HG02571 (cell line): ENCODE measurements at regions not wholly inside any gene's neighbourhood (a gene's known extent, or its start where the extent isn't known, plus 50 kb on each side); places are given as distances from the start of the nearest gene placed in this dataset.
"Not testable (repeated sequence)": the region's sequence is repeated elsewhere in the genome, so short reads cannot be mapped to it uniquely, and the experiment has no call there.

Experiments used
- ATAC-seq: cut with Tn5 transposase; IDR thresholded peaks from one replicate; pipeline ENCODE4 v1.9.1; 2021; ENCODE audit warnings: mild to moderate bottlenecking, moderate library complexity; ENCODE audit not compliant: unreplicated experiment

- ATAC-seq: no peak
These were observed 108.9 kb upstream of the BARHL2 start for GRCh38 chr1:90826024-90826423.

GRCh38 chr1:90824551-90824950 lies 107.4 kb upstream of the BARHL2 start:
- ATAC-seq: no peak

- ATAC-seq: no peak
These were observed 106.6 kb upstream of the BARHL2 start for GRCh38 chr1:90823686-90824085.

DNA sequence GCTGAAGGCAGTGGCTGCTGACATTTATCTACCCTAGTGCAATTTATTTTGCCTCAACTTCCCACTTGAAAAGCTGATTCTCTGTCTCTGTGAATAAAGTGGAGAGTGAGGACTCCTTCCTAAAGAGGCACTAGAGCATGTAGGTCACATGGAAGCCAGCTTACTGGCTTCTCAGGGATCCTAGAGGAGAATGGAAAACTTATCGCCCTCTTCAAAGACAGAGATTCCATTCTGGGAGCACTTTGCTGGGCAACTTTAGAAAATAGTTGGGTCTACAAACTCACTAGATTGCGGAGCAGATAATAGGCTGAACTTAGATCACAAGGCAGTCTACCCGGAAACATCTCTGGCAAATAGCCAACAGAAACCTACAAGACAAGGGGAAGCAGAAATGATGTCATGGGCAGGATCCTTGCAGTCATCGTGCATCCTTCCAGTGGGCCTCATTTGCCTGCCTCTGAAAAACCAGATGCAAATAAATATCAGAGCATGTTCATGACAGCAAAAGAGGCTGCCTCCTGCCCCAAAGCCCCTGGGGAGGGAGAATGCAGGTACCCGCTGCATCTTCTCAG lies 104.8 kb upstream of the BARHL2 start:
- no peak for ATAC-seq

- ATAC-seq: no peak
These were observed 104.2 kb upstream of the BARHL2 start for GRCh38 chr1:90821152-90821787.

DNA sequence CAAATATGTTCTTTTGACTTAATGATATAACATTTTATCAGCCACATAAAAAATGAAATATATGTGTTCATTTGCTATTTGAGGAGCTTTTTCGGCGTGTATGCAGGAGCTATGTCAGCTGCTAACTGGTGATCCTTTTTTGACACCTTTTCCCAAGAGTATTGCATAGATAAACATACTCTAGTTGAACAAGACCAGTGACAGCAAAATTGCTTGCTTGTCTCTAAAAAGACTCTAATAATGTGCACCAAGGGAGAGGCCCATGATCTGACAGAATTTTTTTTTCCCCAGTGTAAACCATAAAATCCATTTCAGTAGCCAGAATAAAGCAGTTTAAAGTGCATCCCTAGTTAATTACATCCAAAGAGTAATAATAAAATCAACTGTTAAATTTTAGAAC lies 103.6 kb upstream of the BARHL2 start:
- ATAC-seq: no peak

DNA sequence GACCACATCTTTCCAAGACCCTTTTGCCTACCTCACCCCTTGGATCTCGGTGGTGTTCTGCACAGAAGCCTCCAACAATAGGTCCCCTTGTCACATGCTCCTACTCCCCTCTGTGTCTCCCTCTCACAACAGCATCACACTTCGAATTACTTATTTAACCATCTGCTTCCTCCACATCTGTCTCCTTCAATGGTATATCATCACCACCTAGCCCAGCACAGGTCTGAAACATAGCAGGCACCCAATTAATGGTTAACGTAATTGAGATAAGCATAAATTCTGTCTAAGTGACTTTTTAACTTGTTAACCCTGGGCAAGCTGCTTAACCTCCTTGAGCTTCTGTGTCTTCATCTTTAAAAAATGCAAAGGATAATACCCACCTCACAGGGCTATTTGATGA lies 100.3 kb upstream of the BARHL2 start:
- no peak for ATAC-seq

DNA sequence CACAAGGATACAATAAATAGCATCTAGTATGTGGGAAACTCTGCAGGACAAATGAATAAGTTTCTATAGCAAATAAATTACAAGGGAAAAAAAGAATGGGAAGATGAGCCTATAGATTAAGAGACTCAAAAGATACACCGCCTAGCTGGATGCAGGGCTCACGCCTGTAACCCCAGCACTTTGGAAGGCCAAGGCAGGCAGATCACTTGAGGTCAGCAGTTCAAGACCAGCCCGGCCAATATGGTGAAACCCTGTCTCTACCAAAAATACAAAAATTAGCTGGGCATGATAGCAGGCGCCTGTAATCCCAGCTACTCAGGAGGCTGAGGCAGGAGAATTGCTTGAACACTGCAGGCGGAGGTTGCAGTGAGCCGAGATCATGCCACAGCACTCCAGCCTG lies 95.1 kb upstream of the BARHL2 start:
- not testable (repeated sequence) for ATAC-seq

- not testable (repeated sequence) for ATAC-seq
These were observed 94.4 kb upstream of the BARHL2 start for GRCh38 chr1:90811444-90811950.

DNA sequence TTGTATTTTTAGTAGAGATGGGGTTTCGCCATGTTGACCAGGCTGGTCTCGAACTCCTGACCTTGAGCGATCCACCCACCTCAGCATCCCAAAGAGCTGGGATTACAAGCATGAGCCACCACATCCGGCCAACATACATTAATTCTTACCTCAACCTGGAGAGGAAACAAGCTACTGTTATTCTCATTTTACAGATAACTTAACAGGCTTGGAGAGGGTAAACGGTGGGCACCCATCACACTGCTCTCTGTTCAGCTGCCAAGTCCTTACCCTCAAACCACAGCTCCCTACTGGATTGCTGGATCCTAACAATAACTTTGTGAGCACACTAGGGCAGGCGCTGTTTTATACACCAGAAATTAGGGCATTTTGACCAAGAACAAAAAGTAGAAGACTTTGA lies 93.6 kb upstream of the BARHL2 start:
- no peak for ATAC-seq

DNA sequence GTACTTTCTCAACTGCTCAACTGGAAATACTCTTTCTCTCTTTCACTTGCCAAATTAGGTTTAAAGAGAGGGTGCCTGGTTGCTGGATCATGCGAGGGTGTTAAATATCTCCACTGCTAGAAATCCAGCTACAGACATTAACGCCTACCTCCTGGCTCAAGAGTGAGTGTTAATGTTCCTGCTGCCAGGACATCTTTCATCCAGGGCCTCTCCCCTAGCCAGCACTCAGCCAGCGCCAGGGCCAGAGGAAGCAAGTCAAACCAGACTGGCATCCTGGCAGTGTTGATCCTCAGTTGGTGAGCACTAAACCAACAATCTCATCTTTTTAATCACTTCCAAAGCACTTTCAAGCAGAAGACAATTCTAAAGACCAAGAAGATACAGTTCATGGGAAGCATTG lies 92.9 kb upstream of the BARHL2 start:
- no peak for ATAC-seq

- ATAC-seq: no peak
These were observed 92.0 kb upstream of the BARHL2 start for GRCh38 chr1:90809093-90809492.

DNA sequence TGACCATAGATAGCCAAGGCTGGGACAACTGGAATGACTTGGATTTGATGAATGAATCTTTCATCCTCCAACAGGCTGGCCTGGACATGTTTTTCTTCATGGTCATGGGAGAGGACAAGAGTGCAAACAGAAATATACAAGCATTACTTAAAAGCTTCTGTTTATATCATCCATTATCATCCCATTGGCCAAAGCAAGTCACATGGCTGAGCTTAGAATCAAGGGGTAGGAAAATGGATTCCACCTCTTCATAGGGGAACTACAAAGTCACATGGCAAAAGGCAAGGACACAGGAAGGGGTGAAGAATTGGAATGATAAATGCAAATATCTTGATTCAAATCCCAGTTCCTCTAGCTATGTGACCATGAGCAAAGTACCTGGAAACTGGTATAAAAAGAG lies 90.2 kb upstream of the BARHL2 start:
- ATAC-seq: no peak

DNA sequence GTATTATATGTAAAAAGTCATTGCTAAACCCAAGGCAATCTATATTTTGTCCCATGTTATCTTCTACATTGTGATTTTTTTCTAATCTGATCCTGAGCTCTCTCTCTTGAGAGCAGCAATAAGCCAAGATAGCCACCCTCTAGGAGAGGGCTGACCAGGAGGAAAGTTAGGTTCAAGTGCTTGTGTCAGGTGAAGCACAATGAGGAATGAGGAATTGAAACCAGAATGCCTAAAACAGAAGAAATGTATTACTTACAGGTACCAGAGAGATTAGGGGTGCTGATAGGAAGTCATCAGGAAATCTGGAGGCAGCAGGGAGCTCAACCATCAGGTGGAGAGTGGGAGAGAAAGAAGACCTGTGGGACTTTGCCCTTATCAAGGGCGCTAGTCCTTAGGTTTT lies 85.5 kb upstream of the BARHL2 start:
- no peak for ATAC-seq

DNA sequence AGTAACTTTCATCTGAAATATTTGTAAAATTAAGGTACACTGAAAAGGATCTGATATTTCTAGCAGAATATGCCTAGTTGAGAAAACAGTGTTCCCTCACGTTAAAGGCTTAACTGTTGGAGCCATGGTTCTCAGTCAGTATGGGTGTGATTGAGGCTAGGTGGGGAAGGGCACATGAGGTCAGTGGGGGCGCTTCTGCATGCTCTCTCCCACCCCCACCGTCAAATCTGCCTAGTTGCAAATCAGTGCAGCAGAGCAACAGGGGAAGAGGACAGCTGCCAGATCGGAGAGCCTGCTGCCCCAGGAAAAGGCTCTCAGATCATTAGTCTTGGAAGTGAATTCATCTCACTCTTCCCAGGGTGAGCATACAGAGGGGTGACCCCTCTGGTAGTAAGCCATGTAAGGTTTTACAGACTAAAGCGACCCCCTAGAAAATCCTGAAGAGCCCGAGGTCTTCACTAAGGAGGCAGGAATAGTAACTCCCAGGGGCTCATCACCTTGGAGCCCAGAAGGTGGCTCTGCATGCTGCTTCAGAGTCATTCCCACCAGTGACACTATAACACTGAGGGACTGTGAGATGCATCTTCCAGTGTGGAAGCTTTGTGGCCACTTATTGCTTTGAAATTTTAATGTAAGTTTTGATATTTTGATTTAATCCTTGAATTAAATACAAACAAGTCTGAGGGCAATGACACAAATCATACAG lies 83.1 kb upstream of the BARHL2 start:
- no peak for ATAC-seq

DNA sequence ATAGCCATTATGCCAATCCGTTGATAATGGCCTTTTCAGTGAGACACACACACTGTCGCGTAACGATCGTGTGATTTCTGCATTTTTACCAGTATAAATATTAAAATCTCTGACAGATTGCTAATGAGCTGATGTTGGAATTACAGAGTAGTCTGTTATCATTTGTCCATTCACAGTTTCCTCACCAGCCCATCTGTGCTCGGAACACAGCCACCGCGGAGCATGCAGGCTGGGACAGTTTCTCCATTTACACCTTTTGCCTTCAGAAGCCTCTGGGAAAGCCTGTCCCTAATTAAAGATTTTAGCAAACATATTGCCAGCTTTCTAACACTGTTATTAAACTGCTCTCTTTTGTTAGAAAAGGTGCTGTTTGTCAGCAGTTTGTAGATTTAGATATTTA lies 82.2 kb upstream of the BARHL2 start:
- ATAC-seq: no peak

DNA sequence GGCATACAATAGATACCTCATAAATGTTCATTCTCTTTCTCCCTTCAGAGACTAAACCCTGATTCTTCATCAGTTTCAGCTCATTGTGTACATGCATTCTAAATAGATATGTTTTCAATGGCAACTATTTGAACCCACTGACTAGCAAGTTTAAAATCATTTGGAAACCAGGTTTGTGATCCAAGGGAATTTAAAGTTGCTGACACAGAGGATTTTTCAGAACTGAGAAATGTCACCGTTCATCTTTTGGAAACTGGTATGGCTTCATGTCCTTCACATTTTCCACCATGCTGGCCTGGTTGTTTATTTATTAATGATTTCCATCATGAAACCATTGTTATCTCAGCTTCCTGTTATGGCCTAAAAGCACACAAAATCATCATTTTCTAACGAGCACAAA lies 81.8 kb upstream of the BARHL2 start:
- ATAC-seq: no peak

DNA sequence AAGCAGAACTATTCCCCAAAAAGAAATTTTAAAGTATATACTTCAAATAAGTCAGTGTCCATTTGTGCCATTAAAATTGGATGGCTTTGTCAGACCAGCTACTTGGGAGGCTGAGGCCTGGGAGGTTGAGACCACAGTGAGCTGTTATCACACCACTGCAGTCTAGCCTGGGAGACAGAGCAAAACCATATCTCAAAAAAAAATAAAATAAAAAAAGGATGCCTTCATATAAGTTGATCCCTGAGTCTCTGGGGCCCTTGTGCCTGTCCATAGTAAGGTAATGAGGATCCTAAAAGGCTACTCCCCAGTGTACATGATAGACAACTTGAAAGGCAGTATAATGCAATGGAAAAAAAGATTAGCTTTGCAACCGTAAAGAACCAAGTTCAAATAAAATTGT lies 81.2 kb upstream of the BARHL2 start:
- ATAC-seq: no peak

GRCh38 chr1:90795431-90795830 lies 78.3 kb upstream of the BARHL2 start:
- ATAC-seq: no peak

- ATAC-seq: no peak
These were observed 69.6 kb upstream of the BARHL2 start for GRCh38 chr1:90786709-90787108.

- no peak for ATAC-seq
These were observed 67.2 kb upstream of the BARHL2 start for GRCh38 chr1:90784186-90784847.

DNA sequence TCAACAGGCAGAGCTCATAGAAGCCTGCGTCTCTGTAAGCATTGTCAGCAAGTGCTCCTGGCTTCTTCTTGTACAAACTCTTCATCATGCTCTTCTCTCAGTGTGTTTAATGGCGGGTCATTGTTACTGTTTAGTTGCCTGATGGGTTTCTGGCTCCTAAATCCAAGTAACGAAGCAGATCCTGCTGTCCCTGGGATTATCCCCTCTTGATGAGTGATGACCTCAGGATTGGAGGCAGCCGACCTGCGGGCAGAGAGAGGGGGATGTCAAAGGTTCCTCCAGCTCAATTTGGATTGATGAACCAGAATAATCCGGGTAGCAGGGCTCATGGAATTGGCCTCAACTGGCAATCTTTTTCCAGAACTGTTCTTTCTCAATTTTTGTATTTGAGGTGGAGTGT lies 66.1 kb upstream of the BARHL2 start:
- ATAC-seq: no peak
